Prostate gland (tissue), 2 donors: ENCODE measurements at regions not wholly inside any gene's neighbourhood (a gene's known extent, or its start where the extent isn't known, plus 50 kb on each side); places are given as distances from the start of the nearest gene placed in this dataset.
"Not testable (repeated sequence)": the region's sequence is repeated elsewhere in the genome, so short reads cannot be mapped to it uniquely, and the experiment has no call there.

ENCODE experiments used
- DNase-seq: peaks from one replicate; pipeline ENCODE4 v3.0.0-alpha.2; 2019; ENCODE audit warnings: low spot score
- H3K27ac ChIP-seq, 2 donors: fragments of 200-600 bp; sonication (generic); 2 replicates each; pipeline ENCODE4 v1.5.1; 2017 to 2019
- H3K27me3 ChIP-seq: fragments of 200-600 bp; sonication (generic); replicated peaks from 2 replicates; pipeline ENCODE4 v1.5.1; 2019; ENCODE audit not compliant: insufficient read depth
- H3K36me3 ChIP-seq, 2 donors: fragments of 200-600 bp; sonication (generic); 1 replicate in 1 of 2; 2 replicates in 1 of 2; pipeline versions ENCODE4 v1.5.1 to v1.8.1; 2017 to 2019
- H3K4me1 ChIP-seq: fragments of 200-600 bp; sonication (generic); replicated peaks from 2 replicates; pipeline ENCODE4 v1.5.1; 2019
- H3K4me3 ChIP-seq, 2 donors: fragments of 200-600 bp; sonication (generic); 2 replicates each; pipeline ENCODE4 v1.5.1; 2017 to 2019
- H3K9me3 ChIP-seq: fragments of 200-600 bp; sonication (generic); 2 replicates; pipeline ENCODE4 v1.5.1; 2017
- CTCF ChIP-seq, 4 experiments: fragments of 200-600 bp in 2 of 4; fragments of 450-650 bp in 2 of 4; sonication (generic) in 2 of 4; IDR thresholded peaks; 1 replicate in 3 of 4; 2 replicates in 1 of 4; pipeline ENCODE4 v1.5.1; 2016 to 2019; ENCODE audit warnings: antibody characterized with exemption in 4 of 4, mild to moderate bottlenecking in 2 of 4, moderate library complexity in 2 of 4
- POLR2A ChIP-seq: fragments of 450-650 bp; IDR thresholded peaks from one replicate; pipeline ENCODE4 v1.6.1; 2016; ENCODE audit warnings: antibody characterized with exemption, mild to moderate bottlenecking
- POLR2AphosphoS5 ChIP-seq: sonication (generic); formaldehyde crosslinking; IDR thresholded peaks from one replicate; pipeline ENCODE4 v1.6.1; 2017; ENCODE audit warnings: antibody characterized with exemption
- WGBS: methylation state at CpG from one replicate; pipeline ENCODE4 v1.1.5; 2018; 5-methylcytosine and 5-hydroxymethylcytosine counted together
- intact Hi-C: fragments of 100-400 bp; cut with DNase I; formaldehyde crosslinking; loops from one replicate; pipeline ENCODE4 v1.14.2; 2022

GRCh38 chr2:231644426-231644825 lies 51.8 kb downstream of the TEX44 start:
- Histone ChIP-seq H3K27ac (no peak overlapping the region), H3K9me3 (no peaks in the 10 kb centered on the region), H3K4me1 (no peaks in the 10 kb centered on the region), H3K4me3 (no peak overlapping the region), H3K27me3 (no peaks in the 10 kb centered on the region), H3K36me3 (no peaks in the 10 kb centered on the region)
- WGBS: 73% methylated on average over 6 of the region's 6 CpGs
- DNase-seq: no peak
- no peak for TF ChIP-seq POLR2AphosphoS5
- no peak for TF ChIP-seq POLR2A
- no peak for TF ChIP-seq CTCF (IDR thresholded peaks at IDR 0.05)
- intact Hi-C loops: no loop called here

- H3K4me1 ChIP-seq: no peaks in the 10 kb centered on the region
- no peak overlapping the region for H3K4me3 ChIP-seq
- intact Hi-C loops: no loop called here
- H3K27ac ChIP-seq: no peak overlapping the region
- H3K9me3 ChIP-seq: no peaks in the 10 kb centered on the region
- no peak for DNase-seq
- no peaks in the 10 kb centered on the region for H3K36me3 ChIP-seq
- no peak for TF ChIP-seq POLR2A
- no peaks in the 10 kb centered on the region for H3K27me3 ChIP-seq
- 74% methylated on average over 6 of the region's 6 CpGs for WGBS
Observed at GRCh38 chr2:231646476-231646875, 53.8 kb downstream of the TEX44 start.

GRCh38 chr2:231648579-231649174 lies 56.0 kb downstream of the TEX44 start:
- WGBS: 56% methylated on average over 9 of the region's 9 CpGs
- no peak overlapping the region for H3K27ac ChIP-seq
- intact Hi-C loops: no loop called here
- TF ChIP-seq POLR2AphosphoS5 (no peak), CTCF (IDR thresholded peaks at IDR 0.05) (peak in 3 of 4 experiments; percentile 46 to 87 (median 69))
- H3K4me3 ChIP-seq: no peak overlapping the region
- no peaks in the 10 kb centered on the region for H3K36me3 ChIP-seq
- no peaks in the 10 kb centered on the region for H3K4me1 ChIP-seq
- DNase-seq: peak; percentile 61
- H3K27me3 ChIP-seq: no peaks in the 10 kb centered on the region
- H3K9me3 ChIP-seq: no peaks in the 10 kb centered on the region

GRCh38 chr2:231651561-231651960 lies 56.8 kb upstream of the PTMA start:
- DNase-seq, H3K9me3 ChIP-seq, H3K27me3 ChIP-seq, H3K27ac ChIP-seq, H3K4me1 ChIP-seq, H3K4me3 ChIP-seq, intact Hi-C loops, H3K36me3 ChIP-seq: not testable (repeated sequence)
- whole genome bisulfite sequencing: 93% methylated on average over 8 of the region's 8 CpGs

- no peak overlapping the region for H3K4me3 ChIP-seq
Observed at GRCh38 chr2:231655488-231655887, 52.8 kb upstream of the PTMA start.

More at GRCh38 chr2:231655488-231655887, 52.8 kb upstream of the PTMA start:
- no peak for DNase-seq
- no peaks in the 10 kb centered on the region for H3K36me3 ChIP-seq
- no peak overlapping the region for H3K27ac ChIP-seq
- no peaks in the 10 kb centered on the region for H3K9me3 ChIP-seq
- TF ChIP-seq CTCF (IDR thresholded peaks at IDR 0.05) (no peak), POLR2AphosphoS5 (no peak), POLR2A (no peak)
- 78% methylated on average over 8 of the region's 8 CpGs for WGBS
- intact Hi-C loops: no loop called here
- no peaks in the 10 kb centered on the region for H3K27me3 ChIP-seq
- no peaks in the 10 kb centered on the region for H3K4me1 ChIP-seq
